ENCODE measurements at regions not wholly inside any gene's neighbourhood (a gene's known extent, or its start where the extent isn't known, plus 50 kb on each side); places are given as distances from the start of the nearest gene placed in this dataset.

GRCh38 chr22:46090036-46090591, 60.2 kb upstream of the PPARA start:
- no peak overlapping the region for H4K91ac ChIP-seq (ENCODE audit: insufficient read length, low read depth, low read length)
- H3K4ac ChIP-seq (ENCODE audit: low read depth, low read length) = no peak overlapping the region
- no peaks in the 10 kb centered on the region for H3K79me1 ChIP-seq (ENCODE audit: insufficient read depth, low read depth, low read length, poor library complexity, severe bottlenecking)
- H4K5ac ChIP-seq (ENCODE audit: insufficient read length, low read depth, low read length) = no peak overlapping the region
- H3K56ac ChIP-seq (ENCODE audit: insufficient read length, low read depth, low read length) = no peak overlapping the region
- no peak overlapping the region for H2BK20ac ChIP-seq (ENCODE audit: low read depth, low read length, poor library complexity, severe bottlenecking)
- no peak overlapping the region for H3K27ac ChIP-seq (ENCODE audit: insufficient read length, low read depth, low read length)
- no peaks in the 10 kb centered on the region for H3K36me3 Mint-ChIP-seq (ENCODE audit: insufficient read depth in 1 of 3, low read depth in 3 of 3)
- no peak overlapping the region for H3K9ac ChIP-seq (ENCODE audit: extremely low read depth, insufficient read length, low read length)
- H3K27me3 Mint-ChIP-seq (ENCODE audit: low read depth) = no peaks in the 10 kb centered on the region; the same call in 1 of the 2 replicates
- H3K23me2 ChIP-seq (ENCODE audit: insufficient read length, low read depth, low read length, poor library complexity, severe bottlenecking) = no peaks in the 10 kb centered on the region
- no peaks in the 10 kb centered on the region for H3K4me1 ChIP-seq (ENCODE audit: insufficient read depth, low read length)
- H4K8ac ChIP-seq (replicated peaks; ENCODE audit: insufficient read length, low read depth, low read length) = no peak overlapping the region
- no peak for TF ChIP-seq CTCF (conservative IDR thresholded peaks at IDR 0.05)
- H2BK120ac ChIP-seq (ENCODE audit: low read depth, low read length, poor library complexity, severe bottlenecking) = no peak overlapping the region
- no peaks in the 10 kb centered on the region for H3K27me3 ChIP-seq (ENCODE audit: insufficient read depth, low read length)
- no peak overlapping the region for H3K4me3 Mint-ChIP-seq
- no peak overlapping the region for H3K27ac Mint-ChIP-seq
- H3K9me3 ChIP-seq (ENCODE audit: control insufficient read depth, low read depth, low read length) = no peaks in the 10 kb centered on the region
- no peak overlapping the region for H3K4me2 ChIP-seq (ENCODE audit: insufficient read depth, insufficient read length, low read length)
- no peak overlapping the region for H3K14ac ChIP-seq (ENCODE audit: insufficient read depth, low read length)
- H2BK12ac ChIP-seq (ENCODE audit: insufficient read length, low read depth, low read length) = no peak overlapping the region
- DNase-seq = no peak
- H2BK15ac ChIP-seq (ENCODE audit: low read depth, low read length) = no peak overlapping the region
- no peak overlapping the region for H2AK5ac ChIP-seq (ENCODE audit: insufficient read length, low read length)
- no peak overlapping the region for H2AFZ ChIP-seq (ENCODE audit: low read length)
- no peak overlapping the region for H3K23ac ChIP-seq (ENCODE audit: insufficient read length, low read depth, low read length)
- no peaks in the 10 kb centered on the region for H3K9me3 Mint-ChIP-seq
- no CpG with 5 or more reads among the region's 22 CpGs for WGBS (ENCODE audit: extremely low coverage, insufficient read length, low lambda C conversion rate)
- H3K79me2 ChIP-seq (ENCODE audit: insufficient read depth, low read length) = peaks cover 1% of the 10 kb centered on the region; the same call in 1 of the 2 replicates
- no peak overlapping the region for H3T11ph ChIP-seq (ENCODE audit: low read length)
- no peak overlapping the region for H3K18ac ChIP-seq (ENCODE audit: insufficient read length, low read depth, low read length)
- no peak overlapping the region for H2BK5ac ChIP-seq (ENCODE audit: insufficient read length, low read length)
- H4K20me1 ChIP-seq (ENCODE audit: control insufficient read depth, insufficient read depth, insufficient read length) = no peaks in the 10 kb centered on the region
- H3K4me1 Mint-ChIP-seq = no peaks in the 10 kb centered on the region; a peak in 1 of 4 replicates
